ENCODE measurements at regions not wholly inside any gene's neighbourhood (a gene's known extent, or its start where the extent isn't known, plus 50 kb on each side); places are given as distances from the start of the nearest gene placed in this dataset.

DNA sequence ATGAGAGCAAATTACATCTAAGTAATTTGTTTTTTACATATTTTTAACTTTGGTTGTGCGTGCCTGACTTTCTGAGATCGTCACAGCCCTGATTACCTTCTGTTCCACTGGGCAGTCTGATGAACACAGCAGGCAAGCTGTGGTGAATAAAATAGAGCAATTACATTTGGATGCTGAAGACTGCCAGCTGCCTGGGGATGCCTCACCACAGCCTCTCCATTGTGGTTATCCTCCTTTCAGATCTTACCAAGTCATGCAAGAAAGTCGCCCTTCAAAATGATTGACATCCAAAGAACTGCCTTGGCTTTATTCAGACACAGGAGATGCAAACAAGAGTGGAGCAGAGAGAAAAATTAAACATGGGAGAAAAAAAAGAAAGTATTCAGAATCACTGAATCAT lies 456.6 kb upstream of the TMPO start:
- H2BK20ac ChIP-seq (ENCODE audit: low read depth, low read length, poor library complexity, severe bottlenecking), result no peak overlapping the region
- H3K9ac ChIP-seq (ENCODE audit: extremely low read depth, insufficient read length, low read length), result no peak overlapping the region
- no peaks in the 10 kb centered on the region for H3K79me2 ChIP-seq (ENCODE audit: insufficient read depth, low read length)
- no peak overlapping the region for H4K91ac ChIP-seq (ENCODE audit: insufficient read length, low read depth, low read length)
- H3K9me3 ChIP-seq (ENCODE audit: control insufficient read depth, low read depth, low read length), result no peaks in the 10 kb centered on the region
- H3K4ac ChIP-seq (ENCODE audit: low read depth, low read length), result no peak overlapping the region
- no peak overlapping the region for H4K8ac ChIP-seq (replicated peaks; ENCODE audit: insufficient read length, low read depth, low read length)
- no peak overlapping the region for H3K14ac ChIP-seq (ENCODE audit: insufficient read depth, low read length)
- no peak overlapping the region for H3K4me2 ChIP-seq (ENCODE audit: insufficient read depth, insufficient read length, low read length)
- H4K20me1 ChIP-seq (ENCODE audit: control insufficient read depth, insufficient read depth, insufficient read length), result no peaks in the 10 kb centered on the region
- DNase-seq, result no peak
- no peak overlapping the region for H2BK5ac ChIP-seq (ENCODE audit: insufficient read length, low read length)
- H2BK15ac ChIP-seq (ENCODE audit: low read depth, low read length), result no peak overlapping the region
- WGBS (ENCODE audit: extremely low coverage, insufficient read length, low lambda C conversion rate), result no CpG with 5 or more reads among the region's 3 CpGs
- H3K4me1 ChIP-seq (ENCODE audit: insufficient read depth, low read length), result no peaks in the 10 kb centered on the region; the same call in 1 of the 2 replicates
- no peak overlapping the region for H3K27ac ChIP-seq (ENCODE audit: insufficient read length, low read depth, low read length)
- no peaks in the 10 kb centered on the region for H3K23me2 ChIP-seq (ENCODE audit: insufficient read length, low read depth, low read length, poor library complexity, severe bottlenecking)
- Mint-ChIP-seq H3K36me3 (ENCODE audit: insufficient read depth in 1 of 3, low read depth in 3 of 3) (no peaks in the 10 kb centered on the region; a peak in 1 of 7 replicates), H3K27me3 (ENCODE audit: low read depth) (no peaks in the 10 kb centered on the region), H3K9me3 (no peaks in the 10 kb centered on the region), H3K27ac (no peak overlapping the region; a peak in 1 of 7 replicates), H3K4me1 (peaks cover 8 to 9% of the 10 kb centered on the region in 2 experiments), H3K4me3 (no peak overlapping the region)
- no peak overlapping the region for H4K5ac ChIP-seq (ENCODE audit: insufficient read length, low read depth, low read length)
- H3K18ac ChIP-seq (ENCODE audit: insufficient read length, low read depth, low read length), result no peak overlapping the region
- TF ChIP-seq, protein P1, sequence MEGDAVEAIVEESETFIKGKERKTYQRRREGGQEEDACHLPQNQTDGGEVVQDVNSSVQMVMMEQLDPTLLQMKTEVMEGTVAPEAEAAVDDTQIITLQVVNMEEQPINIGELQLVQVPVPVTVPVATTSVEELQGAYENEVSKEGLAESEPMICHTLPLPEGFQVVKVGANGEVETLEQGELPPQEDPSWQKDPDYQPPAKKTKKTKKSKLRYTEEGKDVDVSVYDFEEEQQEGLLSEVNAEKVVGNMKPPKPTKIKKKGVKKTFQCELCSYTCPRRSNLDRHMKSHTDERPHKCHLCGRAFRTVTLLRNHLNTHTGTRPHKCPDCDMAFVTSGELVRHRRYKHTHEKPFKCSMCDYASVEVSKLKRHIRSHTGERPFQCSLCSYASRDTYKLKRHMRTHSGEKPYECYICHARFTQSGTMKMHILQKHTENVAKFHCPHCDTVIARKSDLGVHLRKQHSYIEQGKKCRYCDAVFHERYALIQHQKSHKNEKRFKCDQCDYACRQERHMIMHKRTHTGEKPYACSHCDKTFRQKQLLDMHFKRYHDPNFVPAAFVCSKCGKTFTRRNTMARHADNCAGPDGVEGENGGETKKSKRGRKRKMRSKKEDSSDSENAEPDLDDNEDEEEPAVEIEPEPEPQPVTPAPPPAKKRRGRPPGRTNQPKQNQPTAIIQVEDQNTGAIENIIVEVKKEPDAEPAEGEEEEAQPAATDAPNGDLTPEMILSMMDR (conservative IDR thresholded peaks at IDR 0.05), result no peak
- H3K79me1 ChIP-seq (ENCODE audit: insufficient read depth, low read depth, low read length, poor library complexity, severe bottlenecking), result no peaks in the 10 kb centered on the region
- no peak overlapping the region for H3T11ph ChIP-seq (ENCODE audit: low read length)
- H3K23ac ChIP-seq (ENCODE audit: insufficient read length, low read depth, low read length), result no peak overlapping the region
- no peak overlapping the region for H2BK12ac ChIP-seq (ENCODE audit: insufficient read length, low read depth, low read length)
- H2AFZ ChIP-seq (ENCODE audit: low read length), result no peak overlapping the region
- H2BK120ac ChIP-seq (ENCODE audit: low read depth, low read length, poor library complexity, severe bottlenecking), result no peak overlapping the region
- H2AK5ac ChIP-seq (ENCODE audit: insufficient read length, low read length), result no peak overlapping the region
- no peak overlapping the region for H3K56ac ChIP-seq (ENCODE audit: insufficient read length, low read depth, low read length)
- H3K27me3 ChIP-seq (ENCODE audit: insufficient read depth, low read length), result no peaks in the 10 kb centered on the region

All from H9 (cell line).